Parathyroid adenoma (tissue), 2 donors: ENCODE measurements at regions not wholly inside any gene's neighbourhood (a gene's known extent, or its start where the extent isn't known, plus 50 kb on each side); places are given as distances from the start of the nearest gene placed in this dataset.

Experiments used
- H2AFZ ChIP-seq: fragments of 300-600 bp; sonication (generic); one replicate; pipeline ENCODE4 v1.7.0; 2017; ENCODE audit warnings: antibody characterized with exemption, mild to moderate bottlenecking
- H3K27ac ChIP-seq: fragments of 300-600 bp; sonication (generic); one replicate; pipeline ENCODE4 v1.7.0; 2017
- H3K27me3 ChIP-seq: fragments of 300-600 bp; sonication (generic); one replicate; pipeline ENCODE4 v1.7.0; 2017; ENCODE audit warnings: low read length; ENCODE audit not compliant: control insufficient read depth, insufficient read depth
- H3K36me3 ChIP-seq: fragments of 300-600 bp; sonication (generic); one replicate; pipeline ENCODE4 v1.7.0; 2017; ENCODE audit warnings: low read length; ENCODE audit not compliant: control insufficient read depth, insufficient read depth
- H3K4me1 ChIP-seq: fragments of 300-600 bp; sonication (generic); one replicate; pipeline ENCODE4 v1.7.0; 2017; ENCODE audit warnings: control low read depth
- H3K4me2 ChIP-seq: fragments of 300-600 bp; sonication (generic); one replicate; pipeline ENCODE4 v1.7.0; 2017; ENCODE audit warnings: low read length
- H3K4me3 ChIP-seq: fragments of 300-600 bp; sonication (generic); one replicate; pipeline ENCODE4 v1.7.0; 2017; ENCODE audit warnings: low read depth, low read length
- H3K79me2 ChIP-seq: fragments of 300-600 bp; sonication (generic); one replicate; pipeline ENCODE4 v1.7.0; 2017; ENCODE audit warnings: control low read depth
- H3K9ac ChIP-seq: fragments of 300-600 bp; sonication (generic); one replicate; pipeline ENCODE4 v1.7.0; 2017; ENCODE audit warnings: mild to moderate bottlenecking
- H3K9me3 ChIP-seq: fragments of 300-600 bp; sonication (generic); one replicate; pipeline ENCODE4 v1.7.0; 2017; ENCODE audit warnings: low read length; ENCODE audit not compliant: control insufficient read depth
- TF ChIP-seq, protein P1 (sequence below): fragments of 300-600 bp; sonication (generic); IDR thresholded peaks from one replicate; pipeline ENCODE4 v1.7.0; 2017; ENCODE audit warnings: antibody characterized with exemption, mild to moderate bottlenecking
- donor health status: primary hyperparathyroidism.

DNA sequence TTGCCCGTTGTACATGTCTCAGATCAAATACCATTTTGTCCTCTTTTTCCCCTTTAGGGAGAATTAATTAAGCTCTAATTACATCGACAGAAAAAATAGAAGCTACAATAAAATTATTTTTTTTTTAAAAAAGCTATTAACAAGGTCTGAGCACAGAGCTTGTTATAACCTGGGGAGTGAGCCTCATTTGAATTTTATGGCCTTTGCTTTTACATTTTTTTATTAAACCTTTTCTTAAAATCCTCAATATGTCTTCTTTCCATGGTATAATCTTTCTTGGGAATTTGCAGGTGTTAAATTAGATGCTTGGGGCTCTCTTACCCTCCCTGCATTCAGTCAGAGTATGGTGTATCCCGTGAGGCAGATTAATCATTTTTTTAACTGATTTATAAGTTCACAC is 212.5 kb upstream of the XYLT1 start:
- Histone ChIP-seq H3K4me3 (no peak overlapping the region), H3K9ac (no peak overlapping the region), H3K27ac (no peak overlapping the region), H3K27me3 (no peaks in the 10 kb centered on the region), H3K4me2 (no peak overlapping the region), H3K4me1 (no peaks in the 10 kb centered on the region), H3K36me3 (no peaks in the 10 kb centered on the region), H3K79me2 (no peaks in the 10 kb centered on the region), H2AFZ (no peak overlapping the region), H3K9me3 (peaks cover 3% of the 10 kb centered on the region)
- TF ChIP-seq, protein P1, sequence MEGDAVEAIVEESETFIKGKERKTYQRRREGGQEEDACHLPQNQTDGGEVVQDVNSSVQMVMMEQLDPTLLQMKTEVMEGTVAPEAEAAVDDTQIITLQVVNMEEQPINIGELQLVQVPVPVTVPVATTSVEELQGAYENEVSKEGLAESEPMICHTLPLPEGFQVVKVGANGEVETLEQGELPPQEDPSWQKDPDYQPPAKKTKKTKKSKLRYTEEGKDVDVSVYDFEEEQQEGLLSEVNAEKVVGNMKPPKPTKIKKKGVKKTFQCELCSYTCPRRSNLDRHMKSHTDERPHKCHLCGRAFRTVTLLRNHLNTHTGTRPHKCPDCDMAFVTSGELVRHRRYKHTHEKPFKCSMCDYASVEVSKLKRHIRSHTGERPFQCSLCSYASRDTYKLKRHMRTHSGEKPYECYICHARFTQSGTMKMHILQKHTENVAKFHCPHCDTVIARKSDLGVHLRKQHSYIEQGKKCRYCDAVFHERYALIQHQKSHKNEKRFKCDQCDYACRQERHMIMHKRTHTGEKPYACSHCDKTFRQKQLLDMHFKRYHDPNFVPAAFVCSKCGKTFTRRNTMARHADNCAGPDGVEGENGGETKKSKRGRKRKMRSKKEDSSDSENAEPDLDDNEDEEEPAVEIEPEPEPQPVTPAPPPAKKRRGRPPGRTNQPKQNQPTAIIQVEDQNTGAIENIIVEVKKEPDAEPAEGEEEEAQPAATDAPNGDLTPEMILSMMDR, result no peak

DNA sequence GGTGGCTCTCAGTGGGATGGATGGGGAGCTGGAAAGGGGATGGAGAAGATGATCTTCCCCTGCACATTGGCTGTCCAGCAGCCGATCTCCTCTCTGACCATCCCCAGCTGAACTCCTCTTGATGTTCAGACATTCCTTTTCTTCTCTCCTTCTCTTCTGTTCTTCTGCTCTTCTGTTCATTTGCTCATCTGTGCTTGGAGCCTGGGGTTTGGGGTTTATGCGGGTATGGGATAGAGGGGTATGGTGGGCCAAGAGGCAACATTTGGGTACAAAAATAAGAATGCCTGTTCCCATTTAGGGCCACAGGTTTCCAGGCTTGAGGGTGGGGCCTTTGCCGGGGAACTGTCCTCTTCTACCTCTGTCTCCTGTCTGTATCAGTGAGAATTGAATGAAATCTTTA is 205.4 kb upstream of the XYLT1 start:
- Histone ChIP-seq H3K4me1 (no peaks in the 10 kb centered on the region), H3K4me3 (no peak overlapping the region), H3K79me2 (no peaks in the 10 kb centered on the region), H3K4me2 (no peak overlapping the region), H3K9ac (no peak overlapping the region), H3K36me3 (no peaks in the 10 kb centered on the region), H3K27me3 (no peaks in the 10 kb centered on the region), H2AFZ (no peak overlapping the region), H3K27ac (no peak overlapping the region), H3K9me3 (peaks cover 3% of the 10 kb centered on the region)
- TF ChIP-seq, protein P1, result no peak

DNA sequence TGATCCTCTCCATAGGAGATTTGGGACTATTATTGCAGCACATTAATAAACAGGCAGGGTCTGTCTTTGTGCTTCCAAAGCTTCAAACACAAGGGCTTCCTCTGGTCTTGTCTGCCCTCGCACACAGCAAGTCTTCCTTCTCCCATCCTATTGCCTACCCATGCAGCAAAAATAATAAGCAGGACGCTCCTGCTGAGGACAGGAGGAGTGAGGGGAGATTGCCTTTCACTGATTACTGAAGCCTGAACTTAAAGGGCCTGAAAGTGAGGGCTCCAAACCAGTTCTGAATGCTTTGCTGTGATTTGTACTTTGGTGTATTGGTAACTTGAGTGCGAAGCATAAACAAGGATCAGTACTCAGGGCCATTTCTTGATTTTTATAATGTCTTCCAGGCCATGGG is 197.6 kb upstream of the XYLT1 start:
- Histone ChIP-seq H3K9me3 (no peaks in the 10 kb centered on the region), H3K4me1 (no peaks in the 10 kb centered on the region), H3K4me2 (no peak overlapping the region), H3K27ac (no peak overlapping the region), H3K4me3 (no peak overlapping the region), H2AFZ (no peak overlapping the region), H3K9ac (no peak overlapping the region), H3K27me3 (no peaks in the 10 kb centered on the region), H3K36me3 (no peaks in the 10 kb centered on the region), H3K79me2 (no peaks in the 10 kb centered on the region)
- TF ChIP-seq, protein P1, result no peak

DNA sequence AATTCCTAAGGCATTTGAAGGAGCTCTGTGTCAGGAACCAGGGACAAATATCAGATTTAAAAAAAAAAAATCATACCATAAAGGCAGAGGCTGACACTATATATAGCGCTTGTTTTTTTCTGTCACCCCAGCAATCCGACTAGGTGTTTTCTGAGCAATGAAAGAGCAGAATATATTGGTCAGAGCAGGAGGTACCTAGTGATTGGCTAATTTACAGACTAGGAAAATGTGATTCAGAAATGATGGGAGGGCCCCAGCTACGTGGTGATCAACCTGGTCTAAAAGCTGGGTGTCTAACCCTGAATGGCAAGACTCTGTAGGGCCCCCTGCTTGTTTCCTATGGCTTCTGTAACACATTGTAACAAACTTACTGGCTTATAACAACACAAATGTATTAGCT is 195.5 kb upstream of the XYLT1 start:
- no peaks in the 10 kb centered on the region for H3K9me3 ChIP-seq
- no peaks in the 10 kb centered on the region for H3K4me1 ChIP-seq
- no peak overlapping the region for H2AFZ ChIP-seq
- H3K36me3 ChIP-seq, result no peaks in the 10 kb centered on the region
- H3K4me2 ChIP-seq, result no peak overlapping the region
- no peaks in the 10 kb centered on the region for H3K27me3 ChIP-seq
- no peak overlapping the region for H3K9ac ChIP-seq
- no peak overlapping the region for H3K4me3 ChIP-seq
- TF ChIP-seq, protein P1, result no peak
- H3K79me2 ChIP-seq, result no peaks in the 10 kb centered on the region
- H3K27ac ChIP-seq, result no peak overlapping the region

DNA sequence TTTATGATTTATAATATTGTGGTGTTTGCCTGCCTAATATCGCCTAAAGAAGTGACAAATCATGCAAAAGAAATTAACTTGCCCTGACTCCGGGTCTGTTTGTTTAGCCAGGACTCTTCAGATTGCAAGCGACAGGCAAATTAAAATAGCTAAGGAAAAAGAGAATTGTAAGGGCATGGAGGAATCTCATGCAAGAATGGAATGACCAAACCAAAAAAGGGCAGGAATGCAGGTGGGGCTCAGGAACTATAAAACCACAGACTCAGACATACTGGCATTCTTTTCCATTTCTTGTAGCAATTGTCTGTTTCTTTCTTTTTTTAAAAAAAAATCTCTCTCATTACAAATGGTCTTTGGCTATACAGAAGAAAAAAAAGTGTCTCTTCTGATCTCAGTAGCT is 188.1 kb upstream of the XYLT1 start:
- H3K36me3 ChIP-seq, result no peaks in the 10 kb centered on the region
- H3K4me3 ChIP-seq, result no peak overlapping the region
- H3K9ac ChIP-seq, result no peak overlapping the region
- H3K4me2 ChIP-seq, result no peak overlapping the region
- H3K9me3 ChIP-seq, result no peaks in the 10 kb centered on the region
- H3K4me1 ChIP-seq, result no peaks in the 10 kb centered on the region
- H3K79me2 ChIP-seq, result no peaks in the 10 kb centered on the region
- H2AFZ ChIP-seq, result no peak overlapping the region
- no peak overlapping the region for H3K27ac ChIP-seq
- TF ChIP-seq, protein P1, result no peak
- no peaks in the 10 kb centered on the region for H3K27me3 ChIP-seq
